ENCODE measurements at regions not wholly inside any gene's neighbourhood (a gene's known extent, or its start where the extent isn't known, plus 50 kb on each side); places are given as distances from the start of the nearest gene placed in this dataset.

- Histone ChIP-seq H3K27ac (ENCODE audit: low read length) (no peak overlapping the region), H3K79me2 (replicated peaks; ENCODE audit: insufficient read depth, low read length) (no peaks in the 10 kb centered on the region), H3K4me3 (ENCODE audit: low read length) (no peak overlapping the region), H3K9me2 (ENCODE audit: insufficient read depth, low read length) (no peaks in the 10 kb centered on the region), H3K27me3 (ENCODE audit: insufficient read depth, low read depth, low read length) (no peaks in the 10 kb centered on the region), H3K4me2 (ENCODE audit: low read length) (no peak overlapping the region), H3F3A (ENCODE audit: insufficient read depth, low read length, poor library complexity, severe bottlenecking) (no peaks in the 10 kb centered on the region), H4K20me1 (ENCODE audit: insufficient read depth) (no peaks in the 10 kb centered on the region), H3K36me3 (ENCODE audit: insufficient read depth, low read length) (no peaks in the 10 kb centered on the region), H2AFZ (ENCODE audit: low read depth, low read length) (no peak overlapping the region), H3K9me3 (ENCODE audit: low read length) (peaks cover 4% of the 10 kb centered on the region), H3K9ac (ENCODE audit: low read length) (no peak overlapping the region)
- TF ChIP-seq RAD21 (conservative IDR thresholded peaks at IDR 0.05), result no peak
- no peak for TF ChIP-seq POLR2AphosphoS5 (IDR thresholded peaks at IDR 0.05)
- no peak for TF ChIP-seq CTCF (IDR thresholded peaks at IDR 0.05; ENCODE audit: poor library complexity, severe bottlenecking)
- peak; percentile 12 for TF ChIP-seq EP300 (conservative IDR thresholded peaks at IDR 0.05; ENCODE audit: poor library complexity, severe bottlenecking)
- no peak for TF ChIP-seq SMC3 (conservative IDR thresholded peaks at IDR 0.05; ENCODE audit: poor library complexity)
- TF ChIP-seq REST (IDR thresholded peaks at IDR 0.05; ENCODE audit: borderline replicate concordance), result peak; percentile 58
Observed at GRCh38 chr1:221174330-221174993, 295.2 kb downstream of the HLX start.

GRCh38 chr1:221175249-221175648, 296.0 kb downstream of the HLX start:
- Histone ChIP-seq H3K4me3 (ENCODE audit: low read length) (no peak overlapping the region), H4K20me1 (ENCODE audit: insufficient read depth) (no peaks in the 10 kb centered on the region), H3K27ac (ENCODE audit: low read length) (no peak overlapping the region), H3K9ac (ENCODE audit: low read length) (no peak overlapping the region), H3F3A (ENCODE audit: insufficient read depth, low read length, poor library complexity, severe bottlenecking) (no peaks in the 10 kb centered on the region), H2AFZ (ENCODE audit: low read depth, low read length) (no peak overlapping the region), H3K36me3 (ENCODE audit: insufficient read depth, low read length) (no peaks in the 10 kb centered on the region), H3K4me2 (ENCODE audit: low read length) (no peak overlapping the region), H3K79me2 (replicated peaks; ENCODE audit: insufficient read depth, low read length) (no peaks in the 10 kb centered on the region), H3K27me3 (ENCODE audit: insufficient read depth, low read depth, low read length) (no peaks in the 10 kb centered on the region), H3K9me3 (ENCODE audit: low read length) (peaks cover 4% of the 10 kb centered on the region), H3K9me2 (ENCODE audit: insufficient read depth, low read length) (no peaks in the 10 kb centered on the region)
- TF ChIP-seq MXI1 (conservative IDR thresholded peaks at IDR 0.05; ENCODE audit: poor library complexity, severe bottlenecking) (no peak), POLR2AphosphoS5 (IDR thresholded peaks at IDR 0.05) (no peak), SMC3 (conservative IDR thresholded peaks at IDR 0.05; ENCODE audit: poor library complexity) (no peak), EP300 (conservative IDR thresholded peaks at IDR 0.05; ENCODE audit: poor library complexity, severe bottlenecking) (no peak), CTCF (IDR thresholded peaks at IDR 0.05; ENCODE audit: poor library complexity, severe bottlenecking) (no peak)
